ENCODE measurements at regions not wholly inside any gene's neighbourhood (a gene's known extent, or its start where the extent isn't known, plus 50 kb on each side); places are given as distances from the start of the nearest gene placed in this dataset.
"Not testable (repeated sequence)": the region's sequence is repeated elsewhere in the genome, so short reads cannot be mapped to it uniquely, and the experiment has no call there.

- no peak for DNase-seq (ENCODE audit: low read depth)
Measured at GRCh38 chr2:133878326-133878725, 310.1 kb upstream of the NCKAP5 start.

- DNase-seq (ENCODE audit: low read depth), result no peak
Measured at GRCh38 chr2:133879703-133880102, 311.4 kb upstream of the NCKAP5 start.

GRCh38 chr2:133882159-133882558, 313.9 kb upstream of the NCKAP5 start:
- DNase-seq (ENCODE audit: low read depth), result not testable (repeated sequence)

GRCh38 chr2:133884739-133885381, 316.6 kb upstream of the NCKAP5 start:
- no peak for DNase-seq (ENCODE audit: low read depth)

- DNase-seq (ENCODE audit: low read depth), result peak; percentile 42
Measured at GRCh38 chr2:133885847-133886246, 317.6 kb upstream of the NCKAP5 start.

- peak; percentile 75 for DNase-seq (ENCODE audit: low read depth)
Measured at GRCh38 chr2:133886735-133887675, 318.7 kb upstream of the NCKAP5 start.

GRCh38 chr2:133887676-133888040, 319.4 kb upstream of the NCKAP5 start:
- no peak for DNase-seq (ENCODE audit: low read depth)

GRCh38 chr2:133888107-133888506, 319.8 kb upstream of the NCKAP5 start:
- no peak for DNase-seq (ENCODE audit: low read depth)

- DNase-seq (ENCODE audit: low read depth), result no peak
Measured at GRCh38 chr2:133888621-133889219, 320.5 kb upstream of the NCKAP5 start.

- DNase-seq (ENCODE audit: low read depth), result no peak
Measured at GRCh38 chr2:133892352-133892913, 324.2 kb upstream of the NCKAP5 start.

GRCh38 chr2:133894429-133894828, 326.2 kb upstream of the NCKAP5 start:
- DNase-seq (ENCODE audit: low read depth), result no peak

GRCh38 chr2:133897838-133898237, 329.6 kb upstream of the NCKAP5 start:
- DNase-seq (ENCODE audit: low read depth), result not testable (repeated sequence)

- DNase-seq (ENCODE audit: low read depth), result no peak
Measured at GRCh38 chr2:133900909-133901308, 332.6 kb upstream of the NCKAP5 start.

GRCh38 chr2:133906396-133906795, 338.1 kb upstream of the NCKAP5 start:
- no peak for DNase-seq (ENCODE audit: low read depth)

- no peak for DNase-seq (ENCODE audit: low read depth)
Measured at GRCh38 chr2:133906926-133907325, 338.7 kb upstream of the NCKAP5 start.

- no peak for DNase-seq (ENCODE audit: low read depth)
Measured at GRCh38 chr2:133908171-133908570, 339.9 kb upstream of the NCKAP5 start.

- no peak for DNase-seq (ENCODE audit: low read depth)
Measured at GRCh38 chr2:133918141-133918540, 335.7 kb upstream of the MGAT5 start.

GRCh38 chr2:133919285-133919684, 334.6 kb upstream of the MGAT5 start:
- no peak for DNase-seq (ENCODE audit: low read depth)

- DNase-seq (ENCODE audit: low read depth), result no peak
Measured at GRCh38 chr2:133927894-133928293, 326.0 kb upstream of the MGAT5 start.

- no peak for DNase-seq (ENCODE audit: low read depth)
Measured at GRCh38 chr2:133936096-133936495, 317.8 kb upstream of the MGAT5 start.

GRCh38 chr2:133936601-133937000, 317.3 kb upstream of the MGAT5 start:
- DNase-seq (ENCODE audit: low read depth), result peak; percentile 7

GRCh38 chr2:133937669-133938068, 316.2 kb upstream of the MGAT5 start:
- DNase-seq (ENCODE audit: low read depth), result peak; percentile 25

Data from Daoy (cell line).